ENCODE measurements at regions not wholly inside any gene's neighbourhood (a gene's known extent, or its start where the extent isn't known, plus 50 kb on each side); places are given as distances from the start of the nearest gene placed in this dataset.

DNA sequence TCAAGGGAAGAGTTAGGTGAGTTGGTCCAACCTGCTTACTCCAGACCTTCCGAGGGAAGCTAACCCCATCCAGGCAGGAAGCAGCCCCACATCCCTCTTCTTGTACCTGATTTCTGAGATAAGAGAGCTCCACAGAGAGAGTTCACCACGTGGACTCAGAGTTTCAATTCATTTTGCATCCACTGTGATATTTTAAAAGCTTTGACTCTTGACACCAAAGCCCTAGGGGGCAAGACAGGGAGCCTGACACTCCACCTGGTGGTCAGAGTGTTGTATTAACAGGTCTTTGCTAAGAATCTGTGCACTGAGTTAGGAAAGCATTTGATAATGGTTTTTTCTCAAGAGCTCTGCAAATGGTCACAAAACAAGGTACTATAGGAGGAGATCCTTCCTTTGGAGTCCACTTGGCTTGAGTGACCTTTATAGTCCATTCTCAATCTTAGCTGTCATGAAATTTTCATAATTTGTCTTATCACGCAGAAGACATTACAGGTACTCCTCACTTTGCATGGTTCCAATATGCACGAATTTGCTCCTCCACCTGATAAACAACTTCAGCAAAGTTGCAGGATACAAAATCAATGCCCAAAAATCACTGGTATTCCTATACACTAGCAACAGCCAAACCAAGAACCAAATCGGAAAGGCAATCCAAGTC is 56.2 kb upstream of the RIPOR2 start:
- POLR2A ChIA-PET, result no interaction called here
- Histone ChIP-seq H3K27ac (ENCODE audit: low read depth, low read length) (no peak overlapping the region), H3K9me3 (ENCODE audit: control insufficient read depth, insufficient read depth, low read length) (no peaks in the 10 kb centered on the region), H3K4me3 (ENCODE audit: low read depth, low read length) (no peak overlapping the region), H3K27me3 (ENCODE audit: control insufficient read depth, insufficient read depth, low read length) (no peaks in the 10 kb centered on the region)
- peak; percentile 70 for TF ChIP-seq CTCF (IDR thresholded peaks at IDR 0.05; ENCODE audit: low read depth, low read length)
- CTCF ChIA-PET, result interaction anchor here (0.6 to 3.0 kb wide), 56 partner anchors 7 to 249 kb away, joined by 3 to 64 read pairs (median 5); partner anchors contain the start of gene GMNN
- no peak for DNase-seq (ENCODE audit: low read depth, low spot score)

DNA sequence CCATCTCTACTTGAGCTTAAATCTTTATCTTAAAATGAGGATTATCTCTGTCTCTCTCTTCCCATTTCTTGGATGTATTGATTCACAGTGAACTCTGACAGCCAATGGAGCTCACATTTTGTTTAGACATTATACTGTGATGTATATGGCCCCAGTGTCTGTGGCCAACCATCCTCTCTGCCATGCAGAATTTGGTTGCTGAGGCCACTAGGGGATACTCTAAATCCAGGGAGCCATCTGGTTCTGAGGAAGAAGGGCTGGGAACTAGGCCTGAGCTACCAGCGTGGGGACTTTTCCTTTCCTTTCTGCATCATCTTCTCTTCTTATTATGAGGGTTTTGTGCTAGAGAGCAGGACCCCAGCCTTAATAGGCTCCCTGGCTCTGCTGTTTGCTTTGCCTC is 59.1 kb upstream of the RIPOR2 start:
- Histone ChIP-seq H3K27ac (ENCODE audit: low read depth, low read length) (no peak overlapping the region), H3K9me3 (ENCODE audit: control insufficient read depth, insufficient read depth, low read length) (no peaks in the 10 kb centered on the region; the same call in 1 of the 2 replicates), H3K27me3 (ENCODE audit: control insufficient read depth, insufficient read depth, low read length) (no peaks in the 10 kb centered on the region), H3K4me3 (ENCODE audit: low read depth, low read length) (no peak overlapping the region)
- no peak for DNase-seq (ENCODE audit: low read depth, low spot score)
- peak; percentile 25; the same call in 1 of the 2 replicates for TF ChIP-seq CTCF (IDR thresholded peaks at IDR 0.05; ENCODE audit: low read depth, low read length)
- CTCF ChIA-PET, result interaction anchor here (0.5 to 2.5 kb wide), 5 partner anchors 23 to 210 kb away, joined by 3 to 10 read pairs (median 4); no protein-coding TSS in a partner anchor
- POLR2A ChIA-PET, result no interaction called here

GRCh38 chr6:24995270-24995669 is 59.5 kb upstream of the RIPOR2 start:
- ChIA-PET POLR2A (no interaction called here), CTCF (interaction anchor here (0.5 to 2.5 kb wide), 5 partner anchors 23 to 210 kb away, joined by 3 to 10 read pairs (median 4); no protein-coding TSS in a partner anchor)
- Histone ChIP-seq H3K27ac (ENCODE audit: low read depth, low read length) (no peak overlapping the region), H3K4me3 (ENCODE audit: low read depth, low read length) (no peak overlapping the region), H3K9me3 (ENCODE audit: control insufficient read depth, insufficient read depth, low read length) (no peaks in the 10 kb centered on the region; the same call in 1 of the 2 replicates), H3K27me3 (ENCODE audit: control insufficient read depth, insufficient read depth, low read length) (no peaks in the 10 kb centered on the region)
- DNase-seq (ENCODE audit: low read depth, low spot score), result no peak
- TF ChIP-seq CTCF (IDR thresholded peaks at IDR 0.05; ENCODE audit: low read depth, low read length), result no peak

- CTCF ChIA-PET, result no interaction called here
- H3K27ac ChIP-seq (ENCODE audit: low read depth, low read length), result no peak overlapping the region
- no peak overlapping the region for H3K4me3 ChIP-seq (ENCODE audit: low read depth, low read length)
- no peaks in the 10 kb centered on the region for H3K27me3 ChIP-seq (ENCODE audit: control insufficient read depth, insufficient read depth, low read length)
- POLR2A ChIA-PET, result no interaction called here
- H3K9me3 ChIP-seq (ENCODE audit: control insufficient read depth, insufficient read depth, low read length), result no peaks in the 10 kb centered on the region; the same call in 1 of the 2 replicates
- TF ChIP-seq CTCF (IDR thresholded peaks at IDR 0.05; ENCODE audit: low read depth, low read length), result no peak
- no peak for DNase-seq (ENCODE audit: low read depth, low spot score)
Observed at GRCh38 chr6:24996269-24996836, 60.6 kb upstream of the RIPOR2 start.

DNA sequence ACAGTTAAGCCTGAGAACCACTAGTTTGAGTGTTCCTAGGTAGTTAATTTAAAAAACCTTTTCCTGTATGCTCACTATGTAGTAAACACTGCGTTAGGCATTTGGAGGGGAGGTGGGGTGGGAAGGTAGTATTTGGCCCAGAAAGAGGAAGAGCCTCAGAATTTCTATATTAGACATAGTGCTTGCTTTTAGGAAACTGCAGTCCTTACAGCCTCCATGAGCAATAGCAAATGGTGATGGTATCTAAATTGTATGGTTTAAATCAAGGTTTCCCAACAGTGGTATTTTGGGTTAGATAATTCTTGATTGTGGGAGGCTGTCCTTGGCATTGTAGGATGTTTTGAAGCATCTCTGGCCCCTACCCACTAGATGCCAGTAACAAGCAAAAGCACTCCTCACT is 61.5 kb upstream of the RIPOR2 start:
- Histone ChIP-seq H3K9me3 (ENCODE audit: control insufficient read depth, insufficient read depth, low read length) (no peaks in the 10 kb centered on the region; the same call in 1 of the 2 replicates), H3K27ac (ENCODE audit: low read depth, low read length) (no peak overlapping the region), H3K4me3 (ENCODE audit: low read depth, low read length) (no peak overlapping the region), H3K27me3 (ENCODE audit: control insufficient read depth, insufficient read depth, low read length) (no peaks in the 10 kb centered on the region)
- DNase-seq (ENCODE audit: low read depth, low spot score), result no peak
- POLR2A ChIA-PET, result no interaction called here
- CTCF ChIA-PET, result no interaction called here
- TF ChIP-seq CTCF (IDR thresholded peaks at IDR 0.05; ENCODE audit: low read depth, low read length), result no peak
